ENCODE measurements at regions not wholly inside any gene's neighbourhood (a gene's known extent, or its start where the extent isn't known, plus 50 kb on each side); places are given as distances from the start of the nearest gene placed in this dataset.
A peak's percentile ranks its signal among the peaks of the same experiment; 100 is the strongest.
"Not testable (repeated sequence)": the region's sequence is repeated elsewhere in the genome, so short reads cannot be mapped to it uniquely, and the experiment has no call there.

DNA sequence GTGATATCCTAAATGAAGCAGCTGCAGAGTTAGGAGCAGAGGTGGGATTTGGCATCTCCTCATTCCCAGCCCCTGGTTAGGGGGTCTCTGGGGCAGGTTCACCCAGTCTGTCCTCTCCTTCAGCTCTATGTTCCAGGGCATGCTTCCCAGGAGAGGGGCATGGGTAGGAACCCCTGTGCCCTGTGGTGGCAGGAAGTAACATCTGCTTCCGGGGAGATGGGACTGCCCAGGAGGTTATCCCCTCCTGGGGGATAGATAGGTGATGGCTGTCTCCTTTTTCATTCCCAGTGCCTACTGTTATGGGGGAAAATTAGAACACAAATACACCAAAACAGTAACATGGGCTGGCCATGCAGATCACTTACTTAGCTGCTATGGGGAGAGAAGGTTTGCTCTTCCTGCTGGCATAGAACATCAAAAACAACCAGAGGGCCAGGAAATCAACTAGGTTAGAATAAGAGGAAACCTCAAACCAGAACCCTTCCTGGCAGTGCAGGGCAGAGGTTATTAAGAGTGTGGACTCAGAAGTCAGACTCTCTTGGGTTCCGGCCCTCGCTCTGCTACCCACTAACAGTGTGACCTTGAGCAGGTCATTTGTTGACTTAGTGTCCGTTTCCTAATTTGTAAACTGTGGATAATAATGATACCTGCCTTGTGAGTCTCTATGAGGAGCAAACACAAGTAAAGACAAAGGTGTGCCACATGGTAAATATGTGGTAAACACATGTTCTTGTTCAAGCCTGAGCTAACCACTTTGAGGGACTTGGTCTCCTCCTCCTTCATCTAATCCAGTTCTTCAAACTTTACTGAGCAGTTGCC, 157.8 kb upstream of the JUN start:
- DNase-seq, result peak; percentile 35

- DNase-seq, result no peak
Measured at GRCh38 chr1:58942759-58943191, 158.9 kb upstream of the JUN start.

GRCh38 chr1:58943776-58944175, 159.9 kb upstream of the JUN start:
- DNase-seq, result no peak

DNA sequence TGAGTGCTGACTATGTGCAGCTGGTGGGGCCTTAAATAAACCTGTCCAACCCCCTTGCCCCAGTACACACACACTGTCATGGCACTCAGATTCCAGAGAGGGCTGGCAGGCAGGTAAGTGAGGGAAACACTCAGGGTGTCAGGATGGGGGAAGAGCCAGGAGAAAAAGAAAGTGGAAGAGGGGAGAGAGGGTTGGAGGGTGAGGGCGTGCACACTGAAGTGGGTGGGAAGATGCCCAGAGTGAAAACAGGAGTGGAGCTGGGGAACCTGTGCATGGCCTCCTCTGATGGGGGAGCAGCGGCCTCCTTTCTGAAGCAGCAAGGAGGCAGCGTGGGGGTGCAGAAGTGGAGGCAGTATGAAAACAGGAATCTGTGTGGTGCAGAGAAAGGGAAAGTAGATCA, 160.6 kb upstream of the JUN start:
- DNase-seq, result no peak

DNA sequence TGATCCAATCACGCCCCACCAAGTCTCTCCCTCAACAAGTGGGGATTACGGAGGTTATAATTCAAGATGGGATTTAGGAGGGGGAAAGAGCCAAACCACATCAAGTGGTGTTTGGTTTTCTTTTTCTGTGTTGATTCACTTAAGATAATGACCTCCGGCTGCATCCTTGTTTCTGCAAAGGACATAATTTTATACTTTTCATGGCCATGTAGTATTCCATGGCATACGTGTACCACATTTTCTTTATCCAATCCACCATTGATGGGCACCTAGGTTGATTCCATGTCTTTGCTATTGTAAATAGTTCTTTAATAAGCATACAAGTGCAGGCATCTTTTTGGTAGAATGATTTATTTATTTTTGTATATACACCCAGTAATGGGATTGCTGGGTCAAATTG, 162.5 kb upstream of the JUN start:
- DNase-seq, result no peak

DNA sequence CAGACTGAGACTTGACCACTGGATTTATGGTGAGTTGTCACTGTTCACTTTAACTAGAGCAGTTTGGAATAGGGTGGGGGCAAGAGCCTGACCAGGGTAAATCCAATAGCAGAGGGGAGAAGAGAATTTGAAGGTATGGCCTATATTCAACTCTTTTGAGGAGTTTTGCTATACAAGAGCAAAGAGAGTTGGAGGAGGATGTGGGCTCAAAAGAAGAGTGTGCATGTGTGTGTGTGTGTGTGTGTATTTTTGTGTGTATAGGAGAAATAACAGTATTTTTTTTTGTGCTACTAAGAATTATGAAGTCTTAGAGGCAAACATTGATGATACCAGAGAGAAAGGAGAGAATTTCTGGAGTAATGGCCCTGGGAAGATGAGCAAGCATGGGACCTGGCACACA, 164.8 kb upstream of the JUN start:
- no peak for DNase-seq

DNA sequence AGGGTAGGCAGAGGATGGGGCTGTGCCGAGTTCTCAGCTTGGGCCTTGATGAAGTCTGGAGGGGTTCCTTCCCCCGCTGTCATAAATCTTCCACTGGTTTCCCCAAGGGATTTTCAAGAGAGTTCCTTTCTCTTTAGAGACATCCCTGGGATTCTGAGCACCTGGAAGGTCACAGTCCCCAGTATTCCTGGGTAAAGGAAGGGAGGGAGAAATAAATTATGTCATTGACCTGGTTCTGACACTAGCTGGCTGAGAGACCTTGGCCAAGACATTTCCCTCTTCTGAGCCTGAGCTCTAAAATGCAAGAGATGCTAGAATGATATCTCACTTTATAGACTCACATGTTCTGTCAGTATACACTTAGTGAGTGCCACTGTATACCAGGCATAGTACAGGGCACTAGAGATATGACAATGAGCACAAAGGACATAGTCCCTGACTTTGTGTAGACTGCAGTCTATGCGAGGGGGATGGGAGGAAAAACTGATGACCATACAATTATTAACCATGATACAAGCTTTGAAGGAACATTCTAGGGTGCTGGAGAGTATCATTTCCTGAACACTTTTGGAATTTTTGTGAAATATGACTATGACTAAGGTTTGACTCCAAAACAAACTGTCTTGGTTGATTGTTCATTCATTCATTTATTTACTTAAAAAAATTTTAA, 165.8 kb upstream of the JUN start:
- no peak for DNase-seq

GRCh38 chr1:58950897-58951296, 167.1 kb upstream of the JUN start:
- DNase-seq, result no peak

- not testable (repeated sequence) for DNase-seq
Measured at GRCh38 chr1:58953951-58954350, 170.1 kb upstream of the JUN start.

DNA sequence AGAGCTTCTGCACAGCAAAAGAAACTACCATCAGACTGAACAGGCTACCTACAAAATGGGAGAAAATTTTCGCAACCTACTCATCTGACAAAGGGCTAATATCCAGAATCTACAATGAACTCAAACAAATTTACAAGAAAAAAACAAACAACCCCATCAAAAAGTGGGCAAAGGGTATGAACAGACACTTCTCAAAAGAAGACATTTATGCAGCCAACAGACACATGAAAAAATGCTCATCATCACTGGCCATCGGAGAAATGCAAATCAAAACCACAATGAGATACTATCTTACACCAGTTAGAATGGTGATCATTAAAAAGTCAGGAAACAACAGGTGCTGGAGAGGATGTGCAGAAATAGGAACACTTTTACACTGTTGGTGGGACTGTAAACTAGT, 179.4 kb upstream of the JUN start:
- not testable (repeated sequence) for DNase-seq

DNA sequence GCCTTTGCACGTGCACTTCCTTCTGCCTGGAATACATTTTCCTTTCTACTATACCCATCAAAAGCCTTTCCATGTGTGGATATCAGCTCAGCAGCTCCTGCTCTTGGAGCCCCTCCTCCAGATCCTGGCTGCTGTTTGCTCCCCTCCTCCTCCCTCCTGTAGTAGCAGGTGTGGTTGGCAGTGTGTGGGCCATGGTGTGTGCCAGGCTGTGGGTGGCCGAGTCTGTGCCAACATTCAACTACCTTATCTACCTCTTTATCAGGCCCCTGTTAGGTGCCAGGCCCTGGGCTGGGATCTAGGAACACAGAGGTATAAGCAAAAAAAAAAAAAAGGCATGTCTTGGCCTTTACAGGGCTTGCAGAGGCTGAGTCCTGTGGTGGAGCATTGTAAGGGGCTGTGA, 180.6 kb upstream of the JUN start:
- no peak for DNase-seq

DNA sequence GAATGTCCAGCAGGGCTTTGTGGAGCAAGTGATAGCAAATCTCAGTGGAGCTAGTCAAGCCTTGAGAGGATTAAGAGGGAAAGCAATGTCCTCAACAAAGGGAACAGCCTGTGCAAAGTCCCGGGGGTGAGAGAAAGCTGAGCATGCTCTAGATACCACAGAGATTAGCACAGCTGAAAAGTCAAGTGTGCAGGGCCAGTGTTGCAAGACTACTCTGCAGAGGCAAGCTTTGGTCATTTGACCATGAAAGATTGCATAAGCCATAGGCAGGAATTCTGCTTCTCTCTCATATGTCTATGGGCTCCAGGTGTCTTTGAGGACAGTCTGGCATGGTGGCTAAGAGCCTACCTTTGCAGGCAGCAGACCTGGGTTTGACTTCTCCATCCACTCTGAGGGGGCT, 181.0 kb upstream of the JUN start:
- DNase-seq, result no peak

GRCh38 chr1:58966103-58966916, 182.5 kb upstream of the JUN start:
- DNase-seq, result no peak

- no peak for DNase-seq
Measured at GRCh38 chr1:58966917-58967740, 183.3 kb upstream of the JUN start.

DNA sequence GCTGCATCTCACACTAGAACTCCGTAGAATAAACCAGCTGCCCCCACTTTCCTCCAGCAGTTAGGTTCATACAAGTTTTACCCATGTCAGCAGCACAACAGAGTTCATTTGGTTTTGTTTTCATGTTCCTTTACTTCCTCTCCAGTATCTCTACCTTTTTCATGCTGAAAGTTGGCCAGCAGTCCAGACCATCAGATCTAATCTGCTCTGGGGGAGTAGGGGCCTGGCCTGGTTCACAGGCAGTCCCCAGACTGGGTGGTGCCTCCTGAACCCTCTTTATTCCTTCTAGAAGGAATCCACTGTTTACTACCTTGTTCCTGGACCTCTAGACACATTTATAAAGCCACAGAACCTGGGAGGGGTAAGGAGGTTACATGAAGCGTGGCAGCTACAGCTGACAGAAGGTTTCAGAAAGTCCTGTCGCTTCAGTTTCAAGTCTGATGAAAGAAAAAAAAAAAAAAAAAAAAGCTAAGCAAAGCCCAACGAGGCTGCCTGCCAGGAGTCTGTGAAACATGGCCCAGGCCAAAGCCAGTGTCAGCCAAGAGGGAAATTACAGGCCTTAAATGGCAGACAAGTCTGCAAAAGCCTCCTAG, 184.6 kb upstream of the JUN start:
- DNase-seq, result peak; percentile 6

GRCh38 chr1:58969176-58969575, 185.3 kb upstream of the JUN start:
- not testable (repeated sequence) for DNase-seq

GRCh38 chr1:58971629-58972140, 187.8 kb upstream of the JUN start:
- DNase-seq, result no peak

DNA sequence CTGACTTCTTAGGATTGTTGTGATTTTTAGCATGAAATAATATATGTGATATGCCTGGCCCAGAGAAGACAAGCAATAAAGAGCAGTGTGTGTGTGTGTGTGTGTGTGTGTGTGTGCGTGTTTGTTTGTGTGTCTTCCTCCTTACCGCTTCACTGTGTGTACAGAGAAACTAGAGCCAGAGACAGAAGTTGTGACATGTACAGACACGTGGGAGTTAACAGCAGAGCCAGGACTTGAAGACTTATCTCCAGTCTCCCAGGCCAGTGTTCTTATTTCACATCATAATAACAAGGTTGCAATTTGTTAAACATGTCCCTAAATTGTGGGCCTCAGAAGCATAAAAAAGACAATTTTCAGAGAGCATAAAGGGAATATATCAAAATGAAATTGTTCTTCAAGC, 192.0 kb upstream of the JUN start:
- DNase-seq, result no peak

DNA sequence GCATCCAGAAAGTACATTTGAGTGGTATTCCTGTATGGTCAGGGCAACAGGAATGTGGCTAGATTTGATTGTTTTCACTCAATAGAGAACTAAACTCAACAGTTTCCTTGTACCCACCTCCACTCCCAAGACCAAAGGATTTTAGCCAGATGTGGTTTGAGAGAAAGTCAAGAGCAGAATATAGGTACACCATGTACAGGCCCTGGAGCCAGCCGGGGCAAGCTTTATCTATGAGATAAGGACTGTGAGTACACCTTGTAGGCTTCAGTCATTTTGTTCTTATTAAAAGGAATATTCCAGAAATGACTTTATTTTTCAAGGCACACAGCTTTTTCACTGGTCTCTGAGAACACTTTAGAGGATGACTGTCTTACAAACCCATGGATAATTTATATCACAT, 192.4 kb upstream of the JUN start:
- DNase-seq, result no peak

- DNase-seq, result no peak
Measured at GRCh38 chr1:58977598-58977997, 193.8 kb upstream of the JUN start.

DNA sequence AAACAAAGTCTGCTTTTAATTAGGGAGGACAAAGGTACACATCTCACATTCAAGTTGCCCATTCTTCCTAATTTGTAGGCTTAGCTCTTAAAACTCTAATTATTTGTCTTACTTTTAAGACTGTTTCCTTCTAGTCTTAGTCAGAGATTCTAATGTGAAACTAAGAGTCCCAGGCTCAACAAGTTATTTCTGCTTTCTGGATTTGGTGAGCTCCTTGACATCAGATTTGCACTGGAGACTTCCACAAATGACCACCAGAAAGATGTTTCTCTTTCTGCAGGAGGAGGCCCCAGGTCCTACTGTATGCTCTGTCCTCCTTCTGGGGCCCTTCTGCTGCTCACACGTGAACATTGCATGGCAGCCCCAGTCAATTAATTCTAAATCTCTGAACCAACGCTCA, 194.2 kb upstream of the JUN start:
- no peak for DNase-seq

GRCh38 chr1:58979086-58979485, 195.2 kb upstream of the JUN start:
- DNase-seq, result no peak
